ENCODE measurements at regions not wholly inside any gene's neighbourhood (a gene's known extent, or its start where the extent isn't known, plus 50 kb on each side); places are given as distances from the start of the nearest gene placed in this dataset.
"Not testable (repeated sequence)": the region's sequence is repeated elsewhere in the genome, so short reads cannot be mapped to it uniquely, and the experiment has no call there.

- DNase-seq (ENCODE audit: low read depth): not testable (repeated sequence)
Measured at GRCh38 chr7:81222692-81223091, 303.8 kb upstream of the SEMA3C start.

GRCh38 chr7:81221527-81222217 is 302.8 kb upstream of the SEMA3C start:
- DNase-seq (ENCODE audit: low read depth): no peak

- no peak for DNase-seq (ENCODE audit: low read depth)
Measured at GRCh38 chr7:81218480-81219106, 299.7 kb upstream of the SEMA3C start.

- DNase-seq (ENCODE audit: low read depth): no peak
Measured at GRCh38 chr7:81213394-81213793, 294.5 kb upstream of the SEMA3C start.

- DNase-seq (ENCODE audit: low read depth): no peak
Measured at GRCh38 chr7:81211934-81212320, 293.1 kb upstream of the SEMA3C start.

- DNase-seq (ENCODE audit: low read depth): no peak
Measured at GRCh38 chr7:81211204-81211933, 292.5 kb upstream of the SEMA3C start.

- no peak for DNase-seq (ENCODE audit: low read depth)
Measured at GRCh38 chr7:81210137-81211064, 291.6 kb upstream of the SEMA3C start.

GRCh38 chr7:81209059-81209458 is 290.2 kb upstream of the SEMA3C start:
- no peak for DNase-seq (ENCODE audit: low read depth)

- DNase-seq (ENCODE audit: low read depth): no peak
Measured at GRCh38 chr7:81207801-81208200, 288.9 kb upstream of the SEMA3C start.

- no peak for DNase-seq (ENCODE audit: low read depth)
Measured at GRCh38 chr7:81206667-81207360, 288.0 kb upstream of the SEMA3C start.

GRCh38 chr7:81206217-81206616 is 287.4 kb upstream of the SEMA3C start:
- DNase-seq (ENCODE audit: low read depth): no peak

- no peak for DNase-seq (ENCODE audit: low read depth)
Measured at GRCh38 chr7:81201188-81201587, 282.3 kb upstream of the SEMA3C start.

GRCh38 chr7:81198766-81199165 is 279.9 kb upstream of the SEMA3C start:
- no peak for DNase-seq (ENCODE audit: low read depth)

- DNase-seq (ENCODE audit: low read depth): no peak
Measured at GRCh38 chr7:81197266-81197665, 278.4 kb upstream of the SEMA3C start.

- no peak for DNase-seq (ENCODE audit: low read depth)
Measured at GRCh38 chr7:81195033-81195432, 276.2 kb upstream of the SEMA3C start.

GRCh38 chr7:81190997-81191768 is 272.3 kb upstream of the SEMA3C start:
- no peak for DNase-seq (ENCODE audit: low read depth)

GRCh38 chr7:81187753-81188152 is 268.9 kb upstream of the SEMA3C start:
- DNase-seq (ENCODE audit: low read depth): no peak

- no peak for DNase-seq (ENCODE audit: low read depth)
Measured at GRCh38 chr7:81186691-81187090, 267.8 kb upstream of the SEMA3C start.

- DNase-seq (ENCODE audit: low read depth): no peak
Measured at GRCh38 chr7:81185072-81185471, 266.2 kb upstream of the SEMA3C start.

GRCh38 chr7:81183326-81183725 is 264.5 kb upstream of the SEMA3C start:
- no peak for DNase-seq (ENCODE audit: low read depth)

Measured in forelimb muscle (tissue), 1 donor.